Muscle of leg (tissue), 3 donors: ENCODE measurements at regions not wholly inside any gene's neighbourhood (a gene's known extent, or its start where the extent isn't known, plus 50 kb on each side); places are given as distances from the start of the nearest gene placed in this dataset.
"Not testable (repeated sequence)": the region's sequence is repeated elsewhere in the genome, so short reads cannot be mapped to it uniquely, and the experiment has no call there.

Experiments
- DNase-seq: peaks from one replicate; pipeline ENCODE4 v3.0.0; 2013
- H3K27ac ChIP-seq: one replicate; pipeline ENCODE4 v1.5.1; 2013; ENCODE audit warnings: mild to moderate bottlenecking, low read length, control low read depth
- H3K27me3 ChIP-seq: one replicate; pipeline ENCODE4 v1.6.1; 2013; ENCODE audit warnings: low read length; ENCODE audit not compliant: control insufficient read depth, insufficient read depth
- H3K36me3 ChIP-seq: one replicate; pipeline ENCODE4 v1.6.1; 2013; ENCODE audit warnings: low read length; ENCODE audit not compliant: control insufficient read depth, insufficient read depth
- H3K4me1 ChIP-seq: one replicate; pipeline ENCODE4 v1.6.1; 2013; ENCODE audit warnings: low read length; ENCODE audit not compliant: control insufficient read depth, insufficient read depth
- H3K4me3 ChIP-seq: one replicate; pipeline ENCODE4 v1.5.1; 2013; ENCODE audit warnings: low read length, control low read depth
- H3K9me3 ChIP-seq: replicated peaks from 2 replicates; pipeline ENCODE4 v1.6.1; 2013; ENCODE audit warnings: low read depth, low read length; ENCODE audit not compliant: control insufficient read depth
- WGBS: methylation state at CpG from one replicate; pipeline ENCODE4 v1.1.5; 2013; ENCODE audit warnings: missing lambda C conversion rate; ENCODE audit not compliant: insufficient coverage; 5-methylcytosine and 5-hydroxymethylcytosine counted together

DNA sequence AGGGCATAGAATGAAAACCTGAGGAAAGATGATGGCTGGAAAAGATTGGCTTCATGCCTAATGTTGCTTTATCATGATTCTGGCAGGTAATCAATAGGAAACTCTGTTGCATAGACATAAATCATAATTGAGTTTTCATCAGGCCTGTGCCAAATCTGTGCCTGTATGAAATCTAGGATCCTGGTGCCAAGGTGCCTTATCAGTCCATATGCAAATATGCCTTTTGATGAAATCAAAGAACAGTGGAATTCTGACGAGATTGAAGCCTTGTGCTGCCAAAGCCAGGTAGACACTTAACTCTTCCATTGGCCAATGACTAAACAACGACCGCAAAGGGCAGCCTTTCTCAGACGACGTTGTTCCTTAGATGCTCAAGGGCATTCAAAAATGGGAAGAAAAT, 170.0 kb upstream of the CRIM1 start:
- H3K9me3 ChIP-seq: no peaks in the 10 kb centered on the region
- no peak overlapping the region for H3K4me3 ChIP-seq
- no peak for DNase-seq
- no peaks in the 10 kb centered on the region for H3K4me1 ChIP-seq
- no peaks in the 10 kb centered on the region for H3K36me3 ChIP-seq
- 25% methylated on average over 1 of the region's 5 CpGs for WGBS
- no peak overlapping the region for H3K27ac ChIP-seq
- no peaks in the 10 kb centered on the region for H3K27me3 ChIP-seq

DNA sequence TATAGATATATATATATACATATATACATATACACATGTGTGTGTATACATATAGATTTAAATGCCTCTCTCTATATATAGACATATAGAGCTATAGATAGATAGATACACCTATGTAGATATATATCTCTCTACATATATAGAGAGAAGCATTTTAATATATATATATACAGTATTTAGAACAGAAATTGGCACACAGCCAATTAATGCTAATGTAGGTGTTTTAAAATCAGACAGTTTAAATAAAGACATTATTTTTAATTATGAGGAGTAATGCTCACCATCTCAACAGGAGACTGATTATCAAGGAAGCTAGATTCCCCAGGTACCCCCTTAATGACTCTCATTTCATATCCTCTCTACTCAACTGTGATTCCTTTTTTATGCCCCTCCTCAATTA, 170.7 kb upstream of the CRIM1 start:
- DNase-seq: no peak
- no peaks in the 10 kb centered on the region for H3K9me3 ChIP-seq
- H3K27me3 ChIP-seq: no peaks in the 10 kb centered on the region
- H3K4me3 ChIP-seq: no peak overlapping the region
- no peaks in the 10 kb centered on the region for H3K4me1 ChIP-seq
- H3K27ac ChIP-seq: no peak overlapping the region
- H3K36me3 ChIP-seq: no peaks in the 10 kb centered on the region

DNA sequence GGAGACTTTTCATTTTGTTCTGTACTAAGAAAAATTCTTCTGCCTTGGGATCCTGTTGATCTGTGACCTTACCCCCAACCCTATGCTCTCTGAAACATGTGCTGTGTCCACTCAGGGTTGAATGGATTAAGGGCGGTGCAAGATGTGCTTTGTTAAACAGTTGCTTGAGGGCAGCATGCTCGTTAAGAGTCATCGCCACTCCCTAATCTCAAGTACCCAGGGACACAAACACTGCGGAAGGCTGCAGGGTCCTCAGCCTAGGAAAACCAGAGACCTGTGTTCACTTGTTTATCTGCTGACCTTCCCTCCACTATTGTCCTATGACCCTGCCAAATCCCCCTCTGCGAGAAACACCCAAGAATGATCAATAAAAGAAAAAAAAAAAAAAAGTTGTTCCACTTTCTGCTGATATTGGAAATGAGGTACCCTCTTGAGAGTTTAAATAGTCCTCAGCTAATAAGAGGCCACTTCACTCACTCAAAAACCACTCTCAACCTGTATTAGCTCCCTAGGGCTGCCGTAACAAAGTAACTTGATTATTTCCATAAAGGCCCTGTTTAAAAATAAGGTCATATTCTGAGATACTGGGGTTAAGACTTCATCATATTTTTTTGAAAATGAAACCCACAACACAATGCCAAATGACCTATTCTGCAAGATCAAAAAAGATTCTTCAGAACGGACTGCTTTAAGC, 174.6 kb upstream of the CRIM1 start:
- not testable (repeated sequence) for H3K4me3 ChIP-seq, DNase-seq, H3K9me3 ChIP-seq, H3K27me3 ChIP-seq, H3K36me3 ChIP-seq, H3K27ac ChIP-seq, H3K4me1 ChIP-seq
- WGBS: no CpG with 5 or more reads among the region's 7 CpGs

DNA sequence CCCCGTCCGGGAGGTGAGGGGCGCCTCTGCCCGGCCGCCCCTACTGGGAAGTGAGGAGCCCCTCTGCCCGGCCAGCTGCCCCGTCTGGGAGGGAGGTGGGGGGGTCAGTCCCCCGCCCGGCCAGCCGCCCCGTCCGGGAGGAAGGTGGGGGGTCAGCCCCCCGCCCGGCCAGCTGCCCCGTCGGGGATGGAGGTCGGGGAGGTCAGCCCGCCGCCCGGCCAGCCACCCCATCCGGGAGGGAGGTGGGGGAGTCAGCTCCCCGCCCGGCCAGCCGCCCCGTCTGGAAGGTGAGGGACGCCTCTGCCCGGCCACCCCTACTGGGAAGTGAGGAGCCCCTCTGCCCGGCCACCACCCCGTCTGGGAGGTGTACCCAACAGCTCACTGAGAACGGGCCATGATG, 175.3 kb upstream of the CRIM1 start:
- H3K4me1 ChIP-seq, DNase-seq, H3K9me3 ChIP-seq, H3K4me3 ChIP-seq, H3K27ac ChIP-seq, H3K27me3 ChIP-seq, H3K36me3 ChIP-seq: not testable (repeated sequence)
- WGBS: 87% methylated on average over 15 of the region's 30 CpGs

DNA sequence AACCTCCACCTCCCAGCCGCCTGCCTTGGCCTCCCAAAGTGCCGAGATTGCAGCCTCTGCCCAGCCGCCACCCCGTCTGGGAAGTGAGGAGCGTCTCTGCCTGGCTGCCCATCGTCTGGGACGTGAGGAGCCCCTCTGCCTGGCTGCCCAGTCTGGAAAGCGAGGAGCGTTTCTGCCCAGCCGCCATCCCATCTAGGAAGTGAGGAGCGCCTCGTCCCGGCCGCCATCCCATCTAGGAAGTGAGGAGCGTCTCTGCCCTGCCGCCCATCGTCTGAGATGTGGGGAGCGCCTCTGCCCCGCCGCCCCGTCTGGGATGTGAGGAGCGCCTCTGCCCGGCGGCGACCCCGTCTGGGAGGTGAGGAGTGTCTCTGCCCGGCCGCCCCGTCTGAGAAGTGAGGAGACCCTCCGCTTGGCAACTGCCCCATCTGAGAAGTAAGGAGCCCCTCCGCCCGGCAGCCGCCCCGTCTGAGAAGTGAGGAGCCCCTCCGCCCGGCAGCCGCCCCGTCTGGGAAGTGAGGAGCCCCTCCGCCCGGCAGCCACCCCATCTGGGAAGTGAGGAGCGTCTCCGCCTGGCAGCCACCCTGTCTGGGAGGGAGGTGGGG, 175.8 kb upstream of the CRIM1 start:
- not testable (repeated sequence) for H3K4me3 ChIP-seq, H3K4me1 ChIP-seq, H3K27ac ChIP-seq, H3K9me3 ChIP-seq, DNase-seq, H3K36me3 ChIP-seq, H3K27me3 ChIP-seq
- WGBS: 95% methylated on average over 20 of the region's 42 CpGs

DNA sequence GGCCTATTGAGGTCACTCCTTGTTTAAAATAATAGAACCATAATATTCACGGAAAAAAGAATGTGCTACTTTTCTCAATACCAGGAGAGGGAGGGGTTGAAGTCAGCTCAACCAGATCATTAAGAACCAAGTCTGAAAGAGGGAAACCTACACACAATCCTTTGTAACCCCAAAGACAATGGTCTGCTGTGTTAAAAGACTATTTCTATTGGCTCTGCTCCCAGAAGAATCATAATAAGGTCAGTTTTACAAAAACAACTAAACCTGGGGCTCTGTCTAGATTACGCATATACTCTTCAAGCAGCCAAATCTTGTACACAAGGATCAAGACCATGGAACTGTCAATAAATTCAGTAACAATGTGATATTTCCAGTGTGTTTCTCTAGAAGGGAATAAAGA, 177.2 kb upstream of the CRIM1 start:
- Histone ChIP-seq H3K4me1 (no peaks in the 10 kb centered on the region), H3K27ac (no peak overlapping the region), H3K4me3 (no peak overlapping the region), H3K27me3 (no peaks in the 10 kb centered on the region), H3K9me3 (no peaks in the 10 kb centered on the region), H3K36me3 (no peaks in the 10 kb centered on the region)
- DNase-seq: no peak
- no CpG with 5 or more reads among the region's 2 CpGs for WGBS

DNA sequence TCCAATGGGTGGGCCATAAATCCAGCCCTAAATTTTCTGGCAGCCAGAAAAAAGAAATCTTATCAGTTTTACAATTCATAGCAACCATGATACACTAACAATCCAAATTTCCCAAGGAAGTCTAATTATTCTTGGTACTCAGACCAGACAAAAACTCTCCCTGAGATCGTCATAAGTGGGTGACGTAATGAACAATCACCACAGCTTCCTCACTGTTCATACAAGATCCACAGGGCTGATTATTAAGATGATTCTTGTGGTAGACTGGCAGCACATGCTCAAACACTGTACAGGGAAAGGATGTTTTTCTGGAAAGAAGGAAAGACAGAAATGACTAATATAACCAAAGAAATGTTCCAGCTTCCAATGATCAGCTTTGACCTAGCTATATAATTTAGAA, 178.3 kb upstream of the CRIM1 start:
- no peaks in the 10 kb centered on the region for H3K4me1 ChIP-seq
- H3K27ac ChIP-seq: no peak overlapping the region
- no peaks in the 10 kb centered on the region for H3K27me3 ChIP-seq
- no peaks in the 10 kb centered on the region for H3K9me3 ChIP-seq
- no peak for DNase-seq
- WGBS: no CpG with 5 or more reads among the region's 2 CpGs
- no peak overlapping the region for H3K4me3 ChIP-seq
- H3K36me3 ChIP-seq: no peaks in the 10 kb centered on the region

DNA sequence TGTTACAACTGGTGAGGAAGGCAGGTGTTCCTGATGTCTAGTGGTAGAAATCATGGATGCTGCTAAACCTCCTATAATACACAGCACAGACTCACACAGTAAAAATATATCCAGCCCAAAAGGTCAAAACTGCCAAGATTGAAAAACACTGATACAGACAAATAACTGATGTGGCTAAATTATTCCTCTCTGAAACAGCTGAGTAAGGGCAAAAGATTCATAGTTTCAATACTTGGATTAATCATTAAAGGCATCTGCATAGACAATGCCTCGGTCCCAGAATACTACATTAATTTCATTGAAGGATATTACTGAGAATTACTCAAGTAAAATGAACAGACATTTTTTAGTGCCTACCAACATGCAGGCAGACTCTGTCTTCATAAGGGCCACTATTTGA, 180.7 kb upstream of the CRIM1 start:
- Histone ChIP-seq H3K4me1 (no peaks in the 10 kb centered on the region), H3K9me3 (no peaks in the 10 kb centered on the region), H3K27me3 (no peaks in the 10 kb centered on the region), H3K27ac (no peak overlapping the region), H3K36me3 (no peaks in the 10 kb centered on the region), H3K4me3 (no peak overlapping the region)
- WGBS: no CpG with 5 or more reads among the region's 1 CpG
- no peak for DNase-seq

DNA sequence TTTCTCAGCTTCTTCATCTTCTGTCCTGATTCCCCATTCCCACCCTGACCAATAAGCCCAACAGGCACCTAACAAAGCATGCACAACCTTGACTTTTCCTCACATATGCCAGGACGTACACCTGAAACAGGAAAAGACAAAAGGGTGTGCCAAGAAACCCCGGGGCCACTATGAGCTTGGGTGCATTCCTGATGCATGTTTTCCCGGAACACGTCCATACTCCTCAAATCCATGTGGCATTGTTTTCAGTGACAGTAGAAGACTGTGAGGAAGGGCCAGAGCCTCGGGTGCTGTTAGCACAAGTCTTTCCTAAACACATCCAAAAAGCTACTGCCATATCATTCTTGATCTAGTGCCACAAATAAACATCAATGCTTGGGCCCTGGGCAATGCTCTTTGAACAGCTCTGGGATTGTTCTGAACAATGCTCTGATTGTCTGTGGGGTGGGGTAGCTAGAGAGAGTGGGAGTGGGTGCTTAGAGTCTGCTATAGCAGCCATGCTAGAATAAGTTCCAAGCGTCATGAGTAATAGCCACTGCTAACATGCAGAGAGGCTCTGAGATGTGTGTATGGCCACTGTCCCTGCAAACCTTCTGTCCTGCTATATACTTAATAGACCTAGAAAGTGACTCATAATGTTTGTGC, 181.7 kb upstream of the CRIM1 start:
- 74% methylated on average over 5 of the region's 6 CpGs for WGBS
- no peak for DNase-seq
- H3K4me1 ChIP-seq: no peaks in the 10 kb centered on the region
- no peak overlapping the region for H3K4me3 ChIP-seq
- no peak overlapping the region for H3K27ac ChIP-seq
- no peaks in the 10 kb centered on the region for H3K9me3 ChIP-seq
- H3K27me3 ChIP-seq: no peaks in the 10 kb centered on the region
- H3K36me3 ChIP-seq: no peaks in the 10 kb centered on the region

DNA sequence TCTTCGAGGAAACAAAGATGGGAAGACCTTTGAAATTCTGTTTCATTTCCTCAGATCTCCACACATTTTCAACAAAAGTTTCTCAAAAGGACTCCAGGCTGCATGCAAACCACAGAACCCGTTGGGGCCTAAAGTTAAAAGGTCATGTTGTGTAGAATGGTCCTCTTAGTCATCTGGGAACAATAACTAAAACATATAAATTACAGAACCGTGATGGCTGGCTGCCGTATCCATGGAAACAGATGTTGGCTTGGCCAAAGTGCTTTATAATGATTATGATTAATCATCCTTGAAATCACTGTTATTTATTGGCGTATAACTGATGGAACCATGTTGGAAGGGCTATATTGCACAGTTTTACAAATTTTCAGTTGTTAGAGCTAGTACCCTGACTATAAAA, 182.8 kb upstream of the CRIM1 start:
- no peak overlapping the region for H3K4me3 ChIP-seq
- no peaks in the 10 kb centered on the region for H3K27me3 ChIP-seq
- H3K4me1 ChIP-seq: no peaks in the 10 kb centered on the region
- no peak for DNase-seq
- no peaks in the 10 kb centered on the region for H3K9me3 ChIP-seq
- 0% methylated on average over 1 of the region's 5 CpGs for WGBS
- no peaks in the 10 kb centered on the region for H3K36me3 ChIP-seq
- no peak overlapping the region for H3K27ac ChIP-seq
